ENCODE measurements at regions not wholly inside any gene's neighbourhood (a gene's known extent, or its start where the extent isn't known, plus 50 kb on each side); places are given as distances from the start of the nearest gene placed in this dataset.

DNA sequence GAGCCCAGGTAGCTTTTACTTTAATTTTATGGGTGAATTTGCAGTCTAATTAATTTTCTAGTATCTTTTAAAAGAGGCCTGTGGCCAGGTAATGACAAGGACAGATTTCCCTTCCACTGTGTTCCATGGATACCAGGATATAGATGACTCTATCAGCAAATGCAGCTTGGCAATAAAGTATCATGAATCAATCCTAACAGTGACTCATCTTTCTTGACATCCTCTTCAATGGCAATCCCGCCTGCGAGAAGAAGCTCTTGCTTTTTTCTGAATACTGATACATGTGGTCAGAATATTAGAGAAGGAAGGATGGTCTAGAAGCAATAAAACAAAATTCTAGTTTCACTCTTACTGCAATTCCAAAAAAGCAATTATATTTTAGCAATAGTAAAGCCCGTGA is 267.8 kb downstream of the DTHD1 start:
- TF ChIP-seq CTCF (IDR thresholded peaks at IDR 0.05) = no peak
- no peak for TF ChIP-seq EZH2 (IDR thresholded peaks at IDR 0.05; ENCODE audit: borderline replicate concordance, insufficient read depth, low read depth, low read length, poor library complexity, severe bottlenecking)

Measured in B cell (primary cell).